ENCODE measurements at regions not wholly inside any gene's neighbourhood (a gene's known extent, or its start where the extent isn't known, plus 50 kb on each side); places are given as distances from the start of the nearest gene placed in this dataset.
A peak's percentile ranks its signal among the peaks of the same experiment; 100 is the strongest.

GRCh38 chr5:67974054-67974453 is 241.5 kb upstream of the PIK3R1 start:
- Histone ChIP-seq H3K4me2 (ENCODE audit: insufficient read depth, low read length, poor library complexity, severe bottlenecking) (no peak overlapping the region), H3K27me3 (ENCODE audit: control insufficient read depth in 3 of 3, insufficient read depth in 3 of 3, low read depth in 1 of 3, low read length in 3 of 3) (no peaks in the 10 kb centered on the region), H3K27ac (replicated peaks; ENCODE audit: low read length) (no peak overlapping the region), H3K9ac (ENCODE audit: low read depth, low read length, poor library complexity) (no peak overlapping the region), H4K91ac (ENCODE audit: low read depth, low read length, poor library complexity) (no peak overlapping the region), H2AK5ac (ENCODE audit: low read depth, low read length) (no peak overlapping the region), H3K4me1 (ENCODE audit: control insufficient read depth in 2 of 2, insufficient read depth in 1 of 2, low read depth in 1 of 2, low read length in 2 of 2) (peaks cover 0 to 1% of the 10 kb centered on the region in 2 donors), H2BK120ac (ENCODE audit: low read depth, low read length) (no peak overlapping the region), H3K18ac (ENCODE audit: low read length) (no peak overlapping the region), H3K4ac (ENCODE audit: low read length) (no peak overlapping the region), H3K79me1 (ENCODE audit: low read depth, low read length) (no peaks in the 10 kb centered on the region), H3K36me3 (replicated peaks in 1 of 2; ENCODE audit: control insufficient read depth in 2 of 2, insufficient read depth in 2 of 2, low read length in 2 of 2) (no peaks in the 10 kb centered on the region), H3K4me3 (ENCODE audit: low read length in 2 of 2) (no peak overlapping the region), H3K23ac (ENCODE audit: low read depth, low read length, poor library complexity) (no peak overlapping the region), H2BK15ac (ENCODE audit: low read length) (no peak overlapping the region), H2AFZ (ENCODE audit: low read length) (no peak overlapping the region), H3K14ac (ENCODE audit: low read length) (no peak overlapping the region), H2BK12ac (ENCODE audit: low read length) (no peak overlapping the region), H2BK5ac (ENCODE audit: low read length) (no peak overlapping the region), H4K8ac (ENCODE audit: low read depth, low read length) (no peak overlapping the region), H3K9me3 (replicated peaks in 1 of 2; ENCODE audit: control insufficient read depth in 2 of 2, insufficient read depth in 1 of 2, low read depth in 1 of 2, low read length in 2 of 2) (no peaks in the 10 kb centered on the region)
- DNase-seq (ENCODE audit: low spot score), result no peak

DNA sequence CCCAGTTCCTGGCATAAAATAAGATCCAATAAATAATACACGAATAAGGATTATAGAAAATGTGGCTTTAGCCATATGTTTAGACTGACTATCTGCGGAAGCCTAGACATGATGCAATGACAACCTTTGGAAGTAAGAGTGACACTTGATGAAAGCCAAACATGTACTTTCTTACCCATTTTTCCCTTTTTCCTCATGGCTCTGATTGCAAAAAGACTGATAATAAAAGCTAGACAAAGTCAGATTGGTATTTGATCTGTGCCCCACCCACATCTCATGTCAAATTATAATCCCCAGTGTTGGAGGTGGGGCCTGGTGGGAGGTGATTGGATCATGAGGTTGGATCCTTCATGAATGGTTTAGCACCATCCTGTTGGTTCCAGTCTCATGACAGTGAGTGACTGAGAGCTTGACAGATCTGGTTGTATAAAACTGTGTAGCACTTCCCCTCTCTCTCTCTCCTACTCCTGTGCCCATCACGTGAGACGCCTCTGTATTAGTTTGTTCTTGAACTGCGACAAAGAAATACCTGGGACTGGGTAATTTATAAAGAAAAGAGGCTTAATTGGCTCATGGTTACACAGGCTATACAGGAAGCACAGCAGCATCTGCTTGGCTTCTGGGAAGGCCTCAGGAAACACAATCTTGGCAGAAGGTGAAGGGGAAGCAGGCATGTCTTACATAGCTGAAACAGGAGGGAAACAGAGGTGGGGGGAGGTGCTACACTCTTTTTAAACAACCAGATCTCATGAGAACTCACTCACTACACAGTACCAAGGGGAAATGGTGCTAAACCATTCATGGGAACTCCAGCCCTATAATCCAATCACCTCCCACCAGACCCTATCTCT is 243.4 kb upstream of the PIK3R1 start:
- WGBS, 2 donors (ENCODE audit: extremely low coverage in 2 of 2, insufficient read length in 2 of 2, insufficient replicate concordance in 1 of 2), result no CpG with 5 or more reads among the region's 5 CpGs
- no peak overlapping the region for H3K27ac ChIP-seq (replicated peaks; ENCODE audit: low read length)
- H4K91ac ChIP-seq (ENCODE audit: low read depth, low read length, poor library complexity), result no peak overlapping the region
- no peaks in the 10 kb centered on the region for H3K9me3 ChIP-seq (replicated peaks in 1 of 2; ENCODE audit: control insufficient read depth in 2 of 2, insufficient read depth in 1 of 2, low read depth in 1 of 2, low read length in 2 of 2)
- H3K79me1 ChIP-seq (ENCODE audit: low read depth, low read length), result no peaks in the 10 kb centered on the region
- H2BK120ac ChIP-seq (ENCODE audit: low read depth, low read length), result no peak overlapping the region
- peaks cover 0 to 1% of the 10 kb centered on the region in 2 donors for H3K4me1 ChIP-seq (ENCODE audit: control insufficient read depth in 2 of 2, insufficient read depth in 1 of 2, low read depth in 1 of 2, low read length in 2 of 2)
- H2BK12ac ChIP-seq (ENCODE audit: low read length), result no peak overlapping the region
- H2BK15ac ChIP-seq (ENCODE audit: low read length), result no peak overlapping the region
- H4K8ac ChIP-seq (ENCODE audit: low read depth, low read length), result no peak overlapping the region
- no peak overlapping the region for H3K4ac ChIP-seq (ENCODE audit: low read length)
- H2AFZ ChIP-seq (ENCODE audit: low read length), result no peak overlapping the region
- no peak overlapping the region for H2BK5ac ChIP-seq (ENCODE audit: low read length)
- no peak overlapping the region for H3K14ac ChIP-seq (ENCODE audit: low read length)
- no peak overlapping the region for H3K23ac ChIP-seq (ENCODE audit: low read depth, low read length, poor library complexity)
- no peaks in the 10 kb centered on the region for H3K27me3 ChIP-seq (ENCODE audit: control insufficient read depth in 3 of 3, insufficient read depth in 3 of 3, low read depth in 1 of 3, low read length in 3 of 3)
- H3K4me2 ChIP-seq (ENCODE audit: insufficient read depth, low read length, poor library complexity, severe bottlenecking), result no peak overlapping the region
- no peak overlapping the region for H3K4me3 ChIP-seq (ENCODE audit: low read length in 2 of 2)
- H2AK5ac ChIP-seq (ENCODE audit: low read depth, low read length), result no peak overlapping the region
- H3K18ac ChIP-seq (ENCODE audit: low read length), result no peak overlapping the region
- no peak for DNase-seq (ENCODE audit: low spot score)
- H3K9ac ChIP-seq (ENCODE audit: low read depth, low read length, poor library complexity), result no peak overlapping the region
- no peaks in the 10 kb centered on the region for H3K36me3 ChIP-seq (replicated peaks in 1 of 2; ENCODE audit: control insufficient read depth in 2 of 2, insufficient read depth in 2 of 2, low read length in 2 of 2)

DNA sequence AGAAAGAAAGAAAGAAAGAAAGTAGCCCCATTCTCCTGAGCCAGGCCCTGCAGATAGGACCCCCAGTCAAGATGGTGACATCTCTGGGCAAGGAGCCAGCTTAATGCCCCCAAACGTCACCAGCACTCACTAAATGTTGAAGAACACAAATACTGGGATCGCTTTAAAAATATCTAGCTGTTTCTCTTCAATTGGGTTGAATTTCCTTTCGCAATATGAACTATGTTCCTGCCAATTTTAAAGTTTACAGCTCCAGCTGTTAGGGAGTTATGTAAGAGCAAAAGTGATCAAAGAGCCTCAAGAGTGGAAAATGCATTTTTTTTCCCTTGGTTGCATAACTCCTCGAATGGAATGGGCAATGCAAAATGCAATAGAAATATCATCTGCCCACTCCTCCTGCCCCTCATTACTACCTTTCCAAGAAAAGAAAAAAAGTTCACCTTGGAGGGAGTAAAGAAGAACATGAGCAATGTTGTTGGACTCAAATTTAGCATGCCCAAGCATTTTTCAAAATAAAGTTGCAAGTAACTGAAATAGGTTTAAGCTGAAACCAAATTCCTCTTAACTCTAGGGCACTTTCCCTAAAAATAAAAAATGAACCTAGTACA is 244.2 kb upstream of the PIK3R1 start:
- no peak overlapping the region for H4K91ac ChIP-seq (ENCODE audit: low read depth, low read length, poor library complexity)
- no peak overlapping the region for H2BK12ac ChIP-seq (ENCODE audit: low read length)
- no peak overlapping the region for H2BK15ac ChIP-seq (ENCODE audit: low read length)
- H3K4me1 ChIP-seq (ENCODE audit: control insufficient read depth in 2 of 2, insufficient read depth in 1 of 2, low read depth in 1 of 2, low read length in 2 of 2), result peaks cover 0 to 1% of the 10 kb centered on the region in 2 donors
- no peak overlapping the region for H3K4me2 ChIP-seq (ENCODE audit: insufficient read depth, low read length, poor library complexity, severe bottlenecking)
- H3K9ac ChIP-seq (ENCODE audit: low read depth, low read length, poor library complexity), result no peak overlapping the region
- no peak overlapping the region for H3K14ac ChIP-seq (ENCODE audit: low read length)
- WGBS, 2 donors (ENCODE audit: extremely low coverage in 2 of 2, insufficient read length in 2 of 2, insufficient replicate concordance in 1 of 2), result no CpG with 5 or more reads among the region's 4 CpGs
- no peak overlapping the region for H3K27ac ChIP-seq (replicated peaks; ENCODE audit: low read length)
- H3K4me3 ChIP-seq (ENCODE audit: low read length in 2 of 2), result no peak overlapping the region
- H2AFZ ChIP-seq (ENCODE audit: low read length), result no peak overlapping the region
- H3K36me3 ChIP-seq (replicated peaks in 1 of 2; ENCODE audit: control insufficient read depth in 2 of 2, insufficient read depth in 2 of 2, low read length in 2 of 2), result no peaks in the 10 kb centered on the region
- DNase-seq (ENCODE audit: low spot score), result no peak
- H3K27me3 ChIP-seq (ENCODE audit: control insufficient read depth in 3 of 3, insufficient read depth in 3 of 3, low read depth in 1 of 3, low read length in 3 of 3), result no peaks in the 10 kb centered on the region
- no peaks in the 10 kb centered on the region for H3K9me3 ChIP-seq (replicated peaks in 1 of 2; ENCODE audit: control insufficient read depth in 2 of 2, insufficient read depth in 1 of 2, low read depth in 1 of 2, low read length in 2 of 2)
- no peak overlapping the region for H3K23ac ChIP-seq (ENCODE audit: low read depth, low read length, poor library complexity)
- H2BK5ac ChIP-seq (ENCODE audit: low read length), result no peak overlapping the region
- H2AK5ac ChIP-seq (ENCODE audit: low read depth, low read length), result no peak overlapping the region
- no peaks in the 10 kb centered on the region for H3K79me1 ChIP-seq (ENCODE audit: low read depth, low read length)
- H3K18ac ChIP-seq (ENCODE audit: low read length), result no peak overlapping the region
- H2BK120ac ChIP-seq (ENCODE audit: low read depth, low read length), result no peak overlapping the region
- H4K8ac ChIP-seq (ENCODE audit: low read depth, low read length), result no peak overlapping the region
- no peak overlapping the region for H3K4ac ChIP-seq (ENCODE audit: low read length)

GRCh38 chr5:67969631-67970030 is 245.9 kb upstream of the PIK3R1 start:
- H3K27me3 ChIP-seq (ENCODE audit: control insufficient read depth in 3 of 3, insufficient read depth in 3 of 3, low read depth in 1 of 3, low read length in 3 of 3), result no peaks in the 10 kb centered on the region
- H4K91ac ChIP-seq (ENCODE audit: low read depth, low read length, poor library complexity), result no peak overlapping the region
- DNase-seq (ENCODE audit: low spot score), result no peak
- no peak overlapping the region for H2AK5ac ChIP-seq (ENCODE audit: low read depth, low read length)
- H3K36me3 ChIP-seq (replicated peaks in 1 of 2; ENCODE audit: control insufficient read depth in 2 of 2, insufficient read depth in 2 of 2, low read length in 2 of 2), result no peaks in the 10 kb centered on the region
- H2BK5ac ChIP-seq (ENCODE audit: low read length), result no peak overlapping the region
- no peak overlapping the region for H2BK120ac ChIP-seq (ENCODE audit: low read depth, low read length)
- H3K4me3 ChIP-seq (ENCODE audit: low read length in 2 of 2), result no peak overlapping the region
- no peak overlapping the region for H3K14ac ChIP-seq (ENCODE audit: low read length)
- H3K27ac ChIP-seq (replicated peaks; ENCODE audit: low read length), result no peak overlapping the region
- peak overlapping the region; percentile 73 for H2AFZ ChIP-seq (ENCODE audit: low read length)
- no peak overlapping the region for H3K4me2 ChIP-seq (ENCODE audit: insufficient read depth, low read length, poor library complexity, severe bottlenecking)
- peaks cover 0 to 1% of the 10 kb centered on the region in 2 donors for H3K4me1 ChIP-seq (ENCODE audit: control insufficient read depth in 2 of 2, insufficient read depth in 1 of 2, low read depth in 1 of 2, low read length in 2 of 2)
- 100% methylated on average over 1 of the region's 2 CpGs for WGBS, 2 donors (ENCODE audit: extremely low coverage in 2 of 2, insufficient read length in 2 of 2, insufficient replicate concordance in 1 of 2)
- H2BK15ac ChIP-seq (ENCODE audit: low read length), result no peak overlapping the region
- H3K9me3 ChIP-seq (replicated peaks in 1 of 2; ENCODE audit: control insufficient read depth in 2 of 2, insufficient read depth in 1 of 2, low read depth in 1 of 2, low read length in 2 of 2), result no peaks in the 10 kb centered on the region
- no peak overlapping the region for H3K4ac ChIP-seq (ENCODE audit: low read length)
- no peak overlapping the region for H3K23ac ChIP-seq (ENCODE audit: low read depth, low read length, poor library complexity)
- no peak overlapping the region for H4K8ac ChIP-seq (ENCODE audit: low read depth, low read length)
- no peaks in the 10 kb centered on the region for H3K79me1 ChIP-seq (ENCODE audit: low read depth, low read length)
- H3K9ac ChIP-seq (ENCODE audit: low read depth, low read length, poor library complexity), result no peak overlapping the region
- no peak overlapping the region for H3K18ac ChIP-seq (ENCODE audit: low read length)
- H2BK12ac ChIP-seq (ENCODE audit: low read length), result no peak overlapping the region
